Chondrocyte (in vitro differentiated cells): ENCODE measurements at regions not wholly inside any gene's neighbourhood (a gene's known extent, or its start where the extent isn't known, plus 50 kb on each side); places are given as distances from the start of the nearest gene placed in this dataset.

Experiments
- DNase-seq: peaks from one replicate; pipeline ENCODE4 v3.0.0; 2021; ENCODE audit warnings: mixed read lengths, low spot score
- H3K27ac Mint-ChIP-seq: one replicate; pipeline ENCODE4 v1.8.0; 2021; ENCODE audit warnings: mild to moderate bottlenecking, moderate library complexity, mixed read lengths; ENCODE audit not compliant: unreplicated experiment
- H3K27me3 Mint-ChIP-seq: 2 replicates; pipeline ENCODE4 v1.8.0; 2021; ENCODE audit warnings: low read depth, mixed read lengths
- H3K36me3 Mint-ChIP-seq: 2 replicates; pipeline ENCODE4 v1.8.0; 2021; ENCODE audit warnings: low read depth, mixed read lengths
- H3K4me1 Mint-ChIP-seq: 2 replicates; pipeline ENCODE4 v1.8.0; 2021; ENCODE audit warnings: low read depth, mild to moderate bottlenecking, mixed read lengths
- H3K4me3 Mint-ChIP-seq: one replicate; pipeline ENCODE4 v1.8.0; 2021; ENCODE audit warnings: mild to moderate bottlenecking, moderate library complexity, mixed read lengths; ENCODE audit not compliant: unreplicated experiment
- H3K9me3 Mint-ChIP-seq: 2 replicates; pipeline ENCODE4 v1.8.0; 2021; ENCODE audit warnings: low read depth, mixed read lengths
- CTCF ChIP-seq: fragments of 200-600 bp; sonication (generic); IDR thresholded peaks from 2 replicates; pipeline ENCODE4 v1.5.0; 2021; ENCODE audit warnings: antibody characterized with exemption, mild to moderate bottlenecking, moderate library complexity

DNA sequence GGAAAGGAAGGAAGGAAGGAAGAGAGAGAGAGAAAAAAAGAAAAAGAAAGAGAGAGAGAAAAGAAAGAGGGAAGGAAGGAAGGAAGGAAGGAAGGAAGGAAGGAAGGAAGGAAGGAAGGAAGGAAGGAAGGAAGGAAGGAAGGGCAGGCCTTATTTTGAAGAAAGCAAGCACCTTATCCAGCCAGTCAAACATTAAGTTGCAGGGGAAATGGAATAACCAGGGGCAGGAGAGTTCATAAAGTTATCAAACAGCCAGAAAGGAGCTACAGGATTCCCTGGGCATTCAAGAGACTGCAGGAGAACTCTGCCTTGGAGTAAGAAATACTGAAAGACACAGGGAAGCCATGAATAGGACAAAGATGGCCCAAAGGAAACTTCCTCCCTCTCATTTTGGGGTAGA lies 672.0 kb upstream of the INTU start:
- H3K9me3 Mint-ChIP-seq: no peaks in the 10 kb centered on the region
- H3K27me3 Mint-ChIP-seq: no peaks in the 10 kb centered on the region
- TF ChIP-seq CTCF: no peak
- H3K4me3 Mint-ChIP-seq: no peak overlapping the region
- H3K27ac Mint-ChIP-seq: no peak overlapping the region
- peaks cover 15% of the 10 kb centered on the region for H3K4me1 Mint-ChIP-seq
- H3K36me3 Mint-ChIP-seq: no peaks in the 10 kb centered on the region
- no peak for DNase-seq

DNA sequence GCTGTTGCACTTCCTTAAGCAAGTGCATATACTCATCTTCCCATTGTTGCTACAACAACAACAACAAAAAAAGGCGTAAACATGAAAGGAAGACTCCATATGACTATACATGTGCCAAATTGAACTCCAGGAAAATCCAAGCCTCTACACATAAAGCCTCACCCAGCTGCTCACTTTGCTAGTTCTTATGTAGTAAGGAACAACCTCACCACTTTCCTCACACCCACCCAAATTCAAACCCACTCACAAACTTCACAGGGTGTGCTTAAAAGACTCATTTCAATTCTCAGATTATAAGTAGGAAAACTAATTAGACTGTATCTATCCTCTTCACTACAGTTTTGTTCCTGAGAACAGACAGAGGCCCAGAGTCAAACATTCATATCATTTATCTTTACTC lies 671.1 kb upstream of the INTU start:
- Mint-ChIP-seq H3K4me3 (no peak overlapping the region), H3K9me3 (no peaks in the 10 kb centered on the region), H3K27me3 (no peaks in the 10 kb centered on the region), H3K36me3 (no peaks in the 10 kb centered on the region), H3K4me1 (peaks cover 15% of the 10 kb centered on the region), H3K27ac (no peak overlapping the region)
- no peak for TF ChIP-seq CTCF
- DNase-seq: no peak

DNA sequence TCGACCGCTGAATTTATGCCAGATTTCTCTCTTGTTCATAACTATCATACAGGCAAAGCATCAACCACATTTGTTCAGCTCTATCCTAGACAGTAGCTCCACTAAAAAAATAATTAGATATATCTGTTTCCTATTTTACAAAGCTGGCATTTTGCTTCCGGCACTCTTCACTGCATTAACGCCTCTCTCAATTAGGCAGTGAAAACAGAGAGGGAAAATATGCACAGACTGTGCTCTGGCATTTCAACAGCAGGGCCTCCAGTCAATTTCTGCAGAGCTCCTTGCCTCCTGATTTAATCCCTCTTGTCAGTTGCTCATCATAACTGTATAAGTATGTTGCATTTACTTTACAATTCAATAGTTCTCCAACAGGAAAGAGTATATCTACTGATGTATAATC lies 666.9 kb upstream of the INTU start:
- Mint-ChIP-seq H3K36me3 (no peaks in the 10 kb centered on the region), H3K9me3 (no peaks in the 10 kb centered on the region)

GRCh38 chr4:126969360-126970235 lies 663.2 kb upstream of the INTU start:
- Mint-ChIP-seq H3K27me3 (no peaks in the 10 kb centered on the region), H3K27ac (no peak overlapping the region), H3K4me3 (no peak overlapping the region), H3K36me3 (no peaks in the 10 kb centered on the region), H3K9me3 (no peaks in the 10 kb centered on the region), H3K4me1 (peaks cover 11% of the 10 kb centered on the region)
- DNase-seq: no peak
- no peak for TF ChIP-seq CTCF

More for the DNA sequence above, 666.9 kb upstream of the INTU start:
- H3K4me1 Mint-ChIP-seq: peaks cover 11% of the 10 kb centered on the region
- TF ChIP-seq CTCF: no peak
- H3K27ac Mint-ChIP-seq: no peak overlapping the region
- H3K27me3 Mint-ChIP-seq: no peaks in the 10 kb centered on the region
- DNase-seq: no peak
- no peak overlapping the region for H3K4me3 Mint-ChIP-seq

- TF ChIP-seq CTCF: no peak
- DNase-seq: no peak
- H3K4me1 Mint-ChIP-seq: peaks cover 23% of the 10 kb centered on the region
- H3K27ac Mint-ChIP-seq: no peak overlapping the region
- H3K4me3 Mint-ChIP-seq: no peak overlapping the region
- no peaks in the 10 kb centered on the region for H3K36me3 Mint-ChIP-seq
- no peaks in the 10 kb centered on the region for H3K9me3 Mint-ChIP-seq
- no peaks in the 10 kb centered on the region for H3K27me3 Mint-ChIP-seq
Observed at GRCh38 chr4:126973201-126973600, 659.6 kb upstream of the INTU start.
